ENCODE measurements at regions not wholly inside any gene's neighbourhood (a gene's known extent, or its start where the extent isn't known, plus 50 kb on each side); places are given as distances from the start of the nearest gene placed in this dataset.

DNA sequence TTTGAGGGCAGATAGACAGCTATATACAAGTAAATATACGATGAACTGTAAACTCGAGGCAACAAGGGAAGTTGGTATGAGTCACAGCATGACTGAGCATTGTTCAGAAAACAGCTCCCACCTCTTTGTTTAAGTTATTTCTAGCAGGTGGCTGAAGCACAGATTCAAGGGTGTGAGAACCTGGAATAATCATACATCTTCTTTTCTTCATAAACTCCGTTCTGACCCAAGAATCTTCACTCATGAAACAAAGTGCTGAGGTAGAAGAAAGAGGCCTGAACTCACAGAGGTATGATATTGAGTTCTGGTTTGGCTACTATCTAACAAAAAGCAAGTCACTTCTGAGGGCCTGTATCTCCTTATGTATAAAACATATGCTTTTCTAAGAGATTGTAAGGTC, 364.1 kb upstream of the KITLG start:
- no peak for TF ChIP-seq ZNF274 (IDR thresholded peaks at IDR 0.05; ENCODE audit: low read depth, low read length)
- H3K4me3 ChIP-seq (ENCODE audit: low read length): no peak overlapping the region

DNA sequence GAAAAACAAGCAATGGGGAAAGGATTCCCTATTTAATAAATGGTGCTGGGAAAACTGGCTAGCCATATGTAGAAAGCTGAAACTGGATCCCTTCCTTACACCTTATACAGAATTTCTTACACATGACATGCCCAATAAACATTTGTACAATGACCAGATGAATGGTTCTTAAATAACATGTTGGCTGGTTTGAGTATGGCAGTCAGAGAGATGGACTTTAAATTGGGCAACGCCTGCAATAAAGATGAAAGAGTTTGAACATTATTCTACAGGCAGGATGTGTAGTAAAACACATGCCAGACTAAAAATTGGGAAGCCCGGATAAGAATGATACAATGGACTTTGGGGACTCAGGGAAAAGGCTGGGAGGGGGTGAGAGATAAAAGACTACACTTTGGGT, 360.6 kb upstream of the KITLG start:
- H3K4me3 ChIP-seq (ENCODE audit: low read length): no peak overlapping the region
- no peak for TF ChIP-seq ZNF274 (IDR thresholded peaks at IDR 0.05; ENCODE audit: low read depth, low read length)

DNA sequence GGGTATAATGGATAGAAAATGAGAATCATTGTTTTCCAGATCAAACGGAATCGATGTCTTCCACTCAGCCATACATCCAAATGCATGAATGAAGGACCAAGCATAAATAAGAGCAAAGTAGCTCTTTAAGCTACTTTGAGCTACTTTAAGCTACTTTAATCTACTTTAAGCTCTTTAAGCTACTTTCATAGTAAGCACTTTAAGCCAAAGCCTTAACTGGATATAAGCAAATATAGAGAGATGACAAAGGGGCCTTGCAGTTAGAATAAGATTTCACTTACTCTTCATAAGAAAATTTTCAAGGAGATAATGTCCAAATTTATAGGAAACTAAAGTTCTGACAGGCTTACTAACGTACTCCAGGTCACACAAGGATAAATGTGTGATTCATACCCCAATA, 355.6 kb upstream of the KITLG start:
- no peak for TF ChIP-seq ZNF274 (IDR thresholded peaks at IDR 0.05; ENCODE audit: low read depth, low read length)
- no peak overlapping the region for H3K4me3 ChIP-seq (ENCODE audit: low read length)

DNA sequence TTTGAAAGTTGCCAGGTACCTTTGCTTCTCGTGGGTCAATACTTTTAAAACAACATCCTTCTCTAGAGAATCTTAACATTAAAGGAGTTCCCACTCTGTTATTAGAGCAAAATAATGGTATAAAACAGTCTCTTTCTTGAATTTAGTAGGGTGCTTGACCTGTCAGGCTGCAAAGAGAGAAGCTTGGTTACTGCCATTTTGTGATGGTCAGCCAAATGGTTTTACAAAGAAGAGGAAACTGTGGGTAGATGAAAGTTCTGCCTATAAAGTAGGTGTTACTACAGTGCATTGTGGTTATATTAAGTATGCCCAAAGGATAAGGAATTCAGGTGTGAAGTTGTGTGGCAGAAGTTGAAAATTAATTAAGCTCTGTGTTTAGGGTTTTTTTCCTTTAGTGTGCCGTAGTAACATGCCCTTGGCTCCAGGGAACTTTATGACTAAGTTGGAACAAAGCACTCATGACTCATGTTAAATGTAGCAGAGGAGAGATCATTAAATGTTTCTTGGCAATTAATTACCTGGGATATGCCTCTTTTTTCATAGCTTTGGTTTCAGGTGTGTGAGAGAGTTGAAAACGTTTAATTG, 354.0 kb upstream of the KITLG start:
- no peak overlapping the region for H3K4me3 ChIP-seq (ENCODE audit: low read length)
- no peak for TF ChIP-seq ZNF274 (IDR thresholded peaks at IDR 0.05; ENCODE audit: low read depth, low read length)

DNA sequence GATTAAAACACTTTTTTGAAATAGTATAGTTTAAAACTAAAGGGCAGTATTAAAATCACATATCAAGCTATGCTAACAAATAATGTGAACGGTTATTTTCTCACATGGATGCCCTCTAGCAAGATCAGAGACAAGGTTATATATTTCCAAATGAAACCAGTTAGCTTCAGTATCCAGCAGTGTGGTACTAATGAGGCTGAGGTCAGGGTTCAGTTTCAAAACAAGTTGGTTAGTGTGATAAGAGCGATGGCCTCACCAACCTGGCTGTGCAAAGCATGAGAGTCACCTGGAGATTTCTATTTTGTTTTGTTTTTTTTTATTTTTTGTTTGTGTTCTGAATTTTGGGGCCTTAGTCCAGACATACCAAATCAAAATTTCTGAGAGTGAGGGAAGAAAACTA, 352.2 kb upstream of the KITLG start:
- no peak overlapping the region for H3K4me3 ChIP-seq (ENCODE audit: low read length)
- no peak for TF ChIP-seq ZNF274 (IDR thresholded peaks at IDR 0.05; ENCODE audit: low read depth, low read length)

DNA sequence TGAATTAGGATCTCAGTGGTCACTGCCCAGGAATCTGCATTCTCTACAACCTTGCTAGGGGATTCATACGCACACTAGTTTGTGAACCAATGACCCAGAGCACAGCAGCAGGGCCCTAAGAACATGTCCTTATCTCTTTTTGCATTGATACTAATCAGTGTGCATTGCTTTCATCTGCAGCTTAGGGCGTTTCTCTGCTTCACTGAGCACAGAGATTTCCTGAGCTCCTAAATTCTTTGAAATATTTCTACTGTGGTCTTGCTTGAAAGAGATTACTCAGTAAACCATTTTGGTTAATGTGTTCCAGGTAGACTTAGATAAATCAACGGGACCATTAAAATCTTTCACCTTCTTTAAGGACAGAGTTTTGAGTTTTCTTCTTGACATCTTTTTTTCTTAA, 351.3 kb upstream of the KITLG start:
- H3K4me3 ChIP-seq (ENCODE audit: low read length): no peak overlapping the region
- no peak for TF ChIP-seq ZNF274 (IDR thresholded peaks at IDR 0.05; ENCODE audit: low read depth, low read length)

DNA sequence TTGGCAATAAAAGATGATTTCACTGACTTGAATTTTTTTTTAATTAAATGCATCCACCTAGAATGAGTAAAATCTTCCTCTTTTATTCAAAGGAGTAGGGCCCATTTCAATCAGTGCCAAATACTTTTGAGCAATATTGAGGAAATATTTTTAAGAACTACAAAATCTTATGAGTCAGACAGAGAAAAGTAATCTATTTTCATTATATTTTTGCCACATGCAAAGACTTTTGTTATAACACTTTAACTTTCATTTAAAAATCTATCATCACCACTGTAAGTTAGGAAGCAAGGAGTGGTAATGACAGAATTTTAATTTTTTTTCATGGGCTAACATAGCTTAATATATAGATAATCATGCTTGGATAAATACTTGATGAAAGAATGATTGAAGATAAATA, 345.2 kb upstream of the KITLG start:
- TF ChIP-seq ZNF274 (IDR thresholded peaks at IDR 0.05; ENCODE audit: low read depth, low read length): no peak
- H3K4me3 ChIP-seq (ENCODE audit: low read length): no peak overlapping the region

DNA sequence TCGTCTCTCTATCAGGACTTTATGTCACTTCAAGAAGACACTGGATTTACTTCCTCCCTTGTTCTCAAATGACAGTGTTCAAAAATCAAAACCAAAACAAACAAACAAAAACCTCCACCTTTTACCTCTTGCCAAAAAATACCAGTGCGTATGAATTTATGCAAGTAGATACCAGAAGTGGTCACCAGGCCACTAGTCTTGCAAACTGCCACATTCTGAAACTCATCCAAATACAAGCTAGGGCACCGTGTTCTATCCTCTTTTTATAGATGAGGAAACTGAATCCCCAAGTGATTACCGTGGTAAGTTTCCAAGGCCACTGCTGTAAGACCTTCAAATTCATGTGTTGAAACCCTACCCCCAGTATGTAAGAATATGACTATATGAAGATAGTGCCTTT, 343.9 kb upstream of the KITLG start:
- TF ChIP-seq ZNF274 (IDR thresholded peaks at IDR 0.05; ENCODE audit: low read depth, low read length): no peak
- no peak overlapping the region for H3K4me3 ChIP-seq (ENCODE audit: low read length)

DNA sequence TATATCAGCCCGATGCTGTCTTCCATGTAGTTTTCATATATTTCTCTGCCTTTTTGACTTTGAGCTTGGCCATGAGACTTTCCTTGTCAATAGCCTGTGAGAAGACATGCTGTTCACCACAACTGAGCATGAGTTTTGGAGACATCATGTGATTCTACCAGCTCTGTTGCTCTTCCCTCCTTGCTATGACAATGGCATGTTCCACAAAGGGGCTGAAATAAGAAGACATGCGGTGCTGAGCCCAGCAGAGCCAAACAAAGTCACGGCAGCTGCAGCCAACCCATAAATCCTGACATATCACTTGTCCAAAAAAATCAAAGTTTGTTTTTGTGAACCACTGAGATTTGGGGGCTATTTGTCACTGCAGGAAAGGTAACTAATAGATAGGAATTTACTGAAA, 343.4 kb upstream of the KITLG start:
- no peak for TF ChIP-seq ZNF274 (IDR thresholded peaks at IDR 0.05; ENCODE audit: low read depth, low read length)

DNA sequence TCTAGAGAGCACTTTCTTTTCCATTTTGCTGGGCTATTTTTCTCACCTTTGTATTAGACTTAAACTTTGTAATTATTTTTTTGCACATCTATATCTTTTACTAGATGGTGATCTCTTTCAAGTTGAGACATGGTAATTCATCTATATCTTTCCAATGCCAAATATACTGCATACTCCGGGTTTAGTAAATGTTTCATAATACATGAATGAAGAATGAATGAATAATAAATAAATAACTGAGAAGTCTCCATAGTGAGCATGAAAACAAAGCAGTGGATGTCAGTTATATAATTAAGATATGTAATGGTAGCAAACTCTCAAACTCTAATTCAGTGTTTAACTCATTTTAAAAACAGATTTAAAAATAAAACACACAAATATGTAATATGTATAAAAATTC, 342.5 kb upstream of the KITLG start:
- no peak overlapping the region for H3K4me3 ChIP-seq (ENCODE audit: low read length)
- no peak for TF ChIP-seq ZNF274 (IDR thresholded peaks at IDR 0.05; ENCODE audit: low read depth, low read length)

More for the DNA sequence above, 343.4 kb upstream of the KITLG start:
- H3K4me3 ChIP-seq (ENCODE audit: low read length): no peak overlapping the region

DNA sequence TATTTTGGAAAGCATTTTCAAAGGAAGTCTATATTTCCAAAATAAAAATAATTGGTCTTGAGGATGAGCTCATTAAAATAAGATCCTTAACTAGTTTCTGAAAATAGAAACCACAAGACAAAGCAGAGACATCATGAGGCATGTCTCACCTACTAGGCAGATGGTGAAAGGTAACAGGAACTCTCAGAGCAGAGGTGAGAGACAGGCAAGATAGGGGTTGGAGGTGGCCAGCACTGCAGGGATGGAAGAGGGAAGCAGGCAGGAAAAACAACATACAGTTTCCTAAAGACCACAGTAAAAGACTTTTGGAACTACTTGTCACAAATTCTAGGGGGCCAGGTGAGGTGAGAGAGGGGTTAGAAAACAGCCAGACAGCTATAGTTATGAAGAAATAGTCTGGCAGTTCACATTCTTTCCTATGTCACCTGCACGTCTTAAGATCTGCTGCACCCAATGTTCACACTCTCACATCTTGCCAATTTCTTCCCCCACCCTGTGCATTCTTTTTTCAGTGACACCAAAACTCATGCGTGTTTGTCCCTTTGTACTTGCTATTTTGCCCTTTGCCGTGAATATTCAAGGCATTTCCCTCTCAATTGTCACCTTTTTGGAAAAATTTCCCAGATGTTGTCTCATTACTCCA, 341.7 kb upstream of the KITLG start:
- TF ChIP-seq ZNF274 (IDR thresholded peaks at IDR 0.05; ENCODE audit: low read depth, low read length): no peak
- H3K4me3 ChIP-seq (ENCODE audit: low read length): no peak overlapping the region

DNA sequence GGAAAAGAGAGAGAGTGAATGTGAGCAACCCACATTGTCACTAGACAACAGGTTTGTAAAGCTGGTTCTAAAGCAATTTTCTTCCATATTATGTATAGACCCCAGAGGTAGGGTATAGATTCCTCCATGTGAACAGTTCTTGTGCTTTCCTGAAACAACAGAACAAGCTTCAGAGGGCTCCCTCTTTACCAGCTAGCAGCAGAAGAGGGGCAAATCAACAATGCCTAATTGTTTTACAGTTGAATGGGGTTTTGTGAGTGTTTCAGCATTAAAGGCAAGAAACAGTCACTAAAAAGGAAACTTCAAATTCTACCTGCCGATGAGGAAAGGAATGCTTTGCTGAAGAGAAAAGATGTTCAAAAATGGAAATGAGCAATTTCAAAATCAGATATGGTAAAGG, 341.2 kb upstream of the KITLG start:
- no peak for TF ChIP-seq ZNF274 (IDR thresholded peaks at IDR 0.05; ENCODE audit: low read depth, low read length)
- H3K4me3 ChIP-seq (ENCODE audit: low read length): no peak overlapping the region

DNA sequence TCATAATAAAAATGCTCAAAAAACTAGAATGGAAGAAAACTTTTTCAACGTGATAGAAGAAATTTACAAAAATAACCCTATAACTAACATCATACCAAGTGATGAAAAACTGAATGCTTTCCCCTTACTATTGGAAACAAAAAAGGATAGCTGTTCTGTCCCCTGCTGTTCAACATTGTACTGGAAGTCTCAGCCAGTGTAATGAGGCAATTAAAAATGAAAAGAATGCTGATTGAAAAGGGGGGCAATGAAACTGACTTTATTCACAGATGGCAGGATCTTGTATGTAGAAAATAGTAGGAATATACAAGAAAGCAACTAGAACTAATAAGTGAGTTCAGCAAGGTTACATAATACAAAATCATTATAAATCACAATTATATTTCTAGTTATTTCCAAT, 337.9 kb upstream of the KITLG start:
- H3K4me3 ChIP-seq (ENCODE audit: low read length): no peak overlapping the region
- TF ChIP-seq ZNF274 (IDR thresholded peaks at IDR 0.05; ENCODE audit: low read depth, low read length): no peak

DNA sequence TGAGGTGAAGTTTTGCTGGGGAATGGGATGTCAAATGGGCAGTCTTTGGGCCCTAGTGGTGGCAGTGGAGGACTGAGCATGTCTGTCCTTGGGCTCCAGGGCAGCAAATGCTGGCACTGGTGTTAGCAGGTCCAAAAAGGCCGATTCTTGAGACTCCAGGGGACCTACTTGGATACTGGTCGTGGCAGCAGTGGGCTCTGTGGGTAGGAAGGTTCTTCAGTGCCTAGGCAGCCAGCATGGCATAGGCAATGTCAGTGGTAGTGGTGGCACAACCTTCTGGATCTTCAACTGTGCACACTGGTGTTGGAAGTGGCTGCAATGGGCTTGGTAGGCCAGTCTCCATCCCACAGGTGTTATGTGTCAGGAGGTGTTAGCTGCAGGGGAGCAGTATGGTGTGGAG, 334.7 kb upstream of the KITLG start:
- TF ChIP-seq ZNF274 (IDR thresholded peaks at IDR 0.05; ENCODE audit: low read depth, low read length): no peak
- no peak overlapping the region for H3K4me3 ChIP-seq (ENCODE audit: low read length)

DNA sequence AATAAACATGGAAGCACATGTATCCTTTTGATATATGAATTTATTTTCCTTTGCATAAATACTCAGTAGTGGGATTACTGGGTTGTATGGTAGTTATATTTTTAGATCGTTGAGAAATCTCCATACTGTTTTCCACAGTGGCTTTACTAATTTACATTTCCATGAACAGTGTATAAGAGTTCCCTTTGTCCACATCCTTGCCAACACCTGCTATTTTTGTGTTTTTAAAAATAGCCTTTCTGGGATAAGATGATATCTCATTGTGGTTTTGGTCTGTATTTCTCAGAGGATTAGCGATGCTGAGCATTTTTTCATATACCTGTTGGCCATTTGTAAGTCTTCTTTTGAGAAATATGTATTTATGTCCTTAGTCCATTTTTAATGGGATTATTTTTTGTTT, 329.2 kb upstream of the KITLG start:
- no peak overlapping the region for H3K4me3 ChIP-seq (ENCODE audit: low read length)
- TF ChIP-seq ZNF274 (IDR thresholded peaks at IDR 0.05; ENCODE audit: low read depth, low read length): no peak

DNA sequence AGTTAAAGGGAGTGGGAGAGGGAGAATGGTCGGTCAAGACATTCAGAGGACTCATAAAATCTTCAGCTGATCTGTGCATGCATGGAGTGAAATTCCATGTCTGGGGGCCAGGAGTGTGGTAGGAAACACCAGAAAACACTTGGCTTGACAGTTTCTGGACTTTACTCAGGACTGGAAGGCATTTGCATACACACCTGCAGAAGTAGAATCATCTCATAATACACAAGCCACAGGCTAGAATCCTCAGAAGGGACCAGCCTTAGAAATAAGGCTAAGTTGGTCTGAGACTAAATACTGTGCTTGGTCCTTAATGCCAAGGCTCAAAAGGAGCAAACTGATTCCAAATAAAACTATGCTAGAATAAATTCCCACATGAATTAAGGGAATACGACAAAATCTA, 328.1 kb upstream of the KITLG start:
- no peak overlapping the region for H3K4me3 ChIP-seq (ENCODE audit: low read length)
- TF ChIP-seq ZNF274 (IDR thresholded peaks at IDR 0.05; ENCODE audit: low read depth, low read length): no peak

All from GM08714 (cell line).